ENCODE measurements at regions not wholly inside any gene's neighbourhood (a gene's known extent, or its start where the extent isn't known, plus 50 kb on each side); places are given as distances from the start of the nearest gene placed in this dataset.
A peak's percentile ranks its signal among the peaks of the same experiment; 100 is the strongest.
"Not testable (repeated sequence)": the region's sequence is repeated elsewhere in the genome, so short reads cannot be mapped to it uniquely, and the experiment has no call there.

DNA sequence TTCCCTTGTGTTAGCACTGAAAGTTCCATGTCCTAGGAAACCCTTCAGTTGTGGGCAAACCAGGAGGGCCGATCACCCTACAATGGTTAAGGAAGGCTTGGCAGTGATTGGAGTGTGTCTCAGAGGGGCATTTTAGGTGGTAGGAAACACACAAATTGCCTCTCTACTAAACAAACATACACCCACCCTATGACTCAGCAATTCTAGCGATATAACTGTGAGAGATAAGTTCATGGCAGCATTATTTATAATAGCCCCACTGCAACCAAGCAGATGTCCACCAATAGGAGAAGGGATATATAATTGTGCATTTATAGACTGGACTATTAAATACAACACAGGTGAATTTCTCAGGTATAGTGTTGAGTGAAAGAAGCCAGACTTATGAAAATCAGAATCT lies 543.1 kb downstream of the UQCRFS1 start:
- DNase-seq (ENCODE audit: low spot score) = no peak

DNA sequence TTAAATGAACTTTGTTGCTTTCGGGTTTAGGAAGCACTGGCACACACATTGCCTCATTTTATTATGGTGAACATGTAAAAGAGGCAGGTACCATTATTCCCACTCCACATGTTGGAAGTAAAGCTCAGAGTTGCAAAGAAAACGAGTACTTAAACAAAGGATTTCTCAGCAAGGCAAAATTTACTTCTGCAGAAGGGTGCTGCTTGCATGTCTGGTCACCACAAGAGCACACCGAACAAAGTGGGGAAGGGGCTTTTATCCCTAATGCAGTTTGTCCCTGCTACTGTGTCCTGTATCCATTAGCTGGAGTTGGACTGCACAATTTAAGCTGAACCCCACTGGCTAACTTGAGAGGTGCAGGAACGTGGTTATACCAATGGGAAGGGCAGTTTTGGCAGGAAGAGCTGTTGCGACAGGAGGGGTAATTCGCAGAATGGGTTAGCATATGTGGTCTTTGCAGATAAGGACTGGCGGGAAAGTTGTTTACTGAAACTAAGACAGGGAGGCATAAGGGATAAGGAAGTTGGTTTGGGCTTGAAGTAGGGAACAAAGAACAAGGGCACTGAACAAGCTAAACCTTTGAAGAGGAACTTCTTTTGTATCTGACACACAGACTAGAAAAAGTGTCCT lies 545.5 kb downstream of the UQCRFS1 start:
- DNase-seq (ENCODE audit: low spot score) = no peak

DNA sequence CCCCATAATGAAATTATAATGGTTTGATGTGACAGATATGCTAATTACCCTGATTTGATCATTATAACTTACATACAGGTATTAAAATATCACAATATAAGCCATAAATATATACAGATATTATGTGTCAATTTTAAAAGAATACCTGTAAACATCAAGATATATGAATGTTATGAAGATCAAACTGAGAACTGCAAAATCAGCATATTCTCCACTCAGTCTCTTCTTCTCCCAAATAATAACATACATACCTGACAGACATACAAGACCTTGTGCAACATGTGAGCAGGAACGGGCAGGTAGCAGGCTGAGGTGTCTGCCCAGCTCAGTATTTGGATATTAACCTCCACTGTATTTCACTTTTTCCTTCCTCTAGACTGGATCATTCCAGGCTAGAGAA lies 547.2 kb downstream of the UQCRFS1 start:
- no peak for DNase-seq (ENCODE audit: low spot score)

DNA sequence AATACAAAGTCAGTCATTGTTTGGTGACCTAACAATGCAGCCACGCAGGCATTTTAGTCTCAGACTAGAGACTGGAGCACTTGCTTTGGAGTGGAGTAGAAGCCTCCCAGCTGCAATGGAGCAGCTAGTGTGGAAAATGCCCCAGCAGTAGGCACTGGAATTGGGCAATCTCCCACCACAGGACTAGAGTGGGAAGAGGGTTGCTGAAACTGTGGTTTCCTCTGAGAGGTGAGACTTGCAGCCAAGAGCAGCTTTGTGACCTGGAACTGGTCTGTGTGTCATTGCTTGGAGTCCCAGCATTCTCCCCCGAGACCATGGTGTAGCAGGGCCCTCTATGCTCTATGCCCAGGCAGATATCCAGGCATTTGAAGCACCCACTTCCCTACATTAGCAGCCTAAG lies 556.3 kb downstream of the UQCRFS1 start:
- DNase-seq (ENCODE audit: low spot score) = no peak

DNA sequence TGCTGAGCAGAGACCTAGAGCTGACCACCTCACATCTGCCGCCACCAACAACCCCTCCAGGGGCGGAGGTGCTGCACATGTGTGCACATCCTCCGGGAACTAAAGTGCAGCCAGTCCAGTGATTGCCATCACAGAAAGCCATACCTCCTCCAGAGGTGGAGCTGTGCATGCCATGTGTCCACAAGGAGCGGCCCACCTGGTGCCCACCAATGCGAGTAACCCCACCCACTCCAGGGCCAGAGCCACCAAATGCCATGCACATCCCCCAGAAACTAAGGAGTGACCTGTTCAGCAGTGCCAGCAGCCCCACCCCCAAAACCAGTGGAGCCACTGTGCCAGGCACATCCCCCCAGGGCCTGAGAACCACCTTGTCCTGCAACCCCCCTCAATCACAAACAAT lies 557.9 kb downstream of the UQCRFS1 start:
- no peak for DNase-seq (ENCODE audit: low spot score)

DNA sequence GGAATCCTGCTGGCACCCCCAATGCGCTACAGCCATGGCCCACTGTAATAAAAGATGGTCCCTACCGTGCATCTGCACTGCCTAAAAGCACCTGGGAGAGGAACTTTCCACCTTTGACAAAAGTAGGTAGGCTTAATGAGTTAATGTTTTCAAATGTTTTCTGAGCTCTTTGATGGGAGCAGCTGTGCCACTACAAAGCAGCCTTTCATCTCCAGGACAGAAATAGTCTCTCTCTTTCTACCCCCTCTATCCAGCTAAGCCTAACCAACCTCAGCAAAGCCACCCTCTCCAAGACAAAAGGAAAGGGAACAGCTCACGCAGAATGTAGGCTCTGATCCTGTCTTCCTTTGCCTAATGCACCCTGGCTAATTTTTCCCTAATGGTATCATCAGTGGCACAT lies 560.2 kb downstream of the UQCRFS1 start:
- no peak for DNase-seq (ENCODE audit: low spot score)

DNA sequence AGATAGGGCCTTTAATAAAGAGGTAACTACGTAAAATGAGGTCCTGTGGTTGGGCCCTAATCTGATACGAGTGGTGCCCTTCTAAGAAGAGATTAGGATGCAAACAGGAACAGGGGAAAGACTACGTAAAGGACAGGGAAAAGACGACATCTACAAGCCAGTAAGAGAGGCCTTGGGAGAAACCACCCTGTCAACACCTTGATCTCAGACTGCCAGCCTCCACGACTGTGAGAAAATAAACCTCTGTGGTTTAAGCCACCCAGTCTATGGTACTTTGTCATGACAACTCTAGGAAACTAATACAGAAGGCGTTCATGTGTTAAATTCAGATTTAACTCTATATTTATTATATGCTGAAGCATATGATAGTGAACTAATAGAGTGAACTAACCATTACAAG lies 566.3 kb downstream of the UQCRFS1 start:
- DNase-seq (ENCODE audit: low spot score) = no peak

DNA sequence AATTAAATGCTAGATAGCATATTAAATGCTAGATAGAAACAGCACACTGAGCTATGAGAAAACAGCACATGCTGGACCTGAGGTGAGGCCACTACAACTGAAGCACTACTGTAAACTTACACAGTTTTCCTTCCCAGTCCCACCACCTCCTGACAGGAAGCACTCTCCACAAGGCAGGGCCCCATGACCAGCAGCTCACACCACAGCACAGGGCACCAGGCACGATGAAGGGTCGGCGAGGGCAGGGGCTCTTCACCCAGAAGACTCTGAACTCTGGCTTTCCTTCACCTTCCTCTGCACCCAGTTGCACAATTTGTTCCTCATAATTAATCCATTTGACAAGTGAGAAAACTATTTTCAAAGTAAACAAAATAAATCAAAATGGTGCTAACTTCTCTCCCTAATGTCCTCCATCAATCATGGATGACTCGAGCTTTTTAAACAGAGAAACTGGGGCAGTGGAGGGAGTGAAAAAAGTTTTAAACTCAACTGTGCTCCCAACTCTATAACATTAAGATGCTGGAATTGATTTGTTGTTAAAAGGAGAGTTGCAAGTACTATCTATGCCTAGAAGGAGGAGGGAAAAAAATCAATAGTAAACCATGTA lies 568.7 kb downstream of the UQCRFS1 start:
- DNase-seq (ENCODE audit: low spot score) = no peak

DNA sequence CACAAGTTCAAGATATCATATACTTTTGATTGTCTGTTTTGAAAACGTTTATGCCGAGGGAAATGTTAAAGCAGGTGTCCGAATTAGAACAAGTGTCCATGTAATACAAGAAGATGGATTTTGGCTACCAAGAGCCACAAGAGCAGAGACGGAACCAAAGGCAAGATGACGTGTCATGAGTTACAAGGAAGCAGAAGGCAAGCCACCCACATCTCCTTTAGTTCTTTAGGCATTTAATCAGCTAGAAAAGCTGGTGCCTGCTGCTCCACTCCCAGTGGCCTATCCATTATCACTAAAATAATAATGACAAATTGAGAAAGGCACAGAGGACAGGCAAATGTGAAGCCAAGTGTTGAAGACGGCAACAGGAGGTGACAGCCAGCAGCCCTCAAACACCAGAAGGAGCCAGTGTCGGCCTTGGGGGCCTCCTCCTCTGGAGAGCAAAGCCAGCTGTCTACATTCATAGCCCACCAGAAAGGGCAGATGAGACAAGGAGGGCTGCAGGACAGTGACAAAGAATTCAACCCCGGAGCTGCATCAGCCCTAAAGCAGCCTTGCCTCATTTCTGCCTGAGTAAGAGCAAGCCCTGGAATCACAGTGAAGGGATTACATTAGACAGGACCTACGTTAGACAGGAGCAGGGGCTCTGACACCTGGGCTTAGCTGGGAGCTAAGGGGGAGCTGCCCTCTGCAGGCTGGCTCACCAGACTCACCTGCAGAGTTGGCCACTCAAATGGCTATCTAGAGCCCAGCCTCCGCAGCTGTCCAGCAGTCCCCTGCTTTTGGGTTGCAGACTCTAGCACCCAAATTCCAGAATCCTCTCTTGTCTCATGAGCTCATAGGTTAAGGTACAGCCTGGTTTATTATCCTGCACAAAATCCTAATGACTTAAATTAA lies 569.9 kb downstream of the UQCRFS1 start:
- DNase-seq (ENCODE audit: low spot score) = no peak

DNA sequence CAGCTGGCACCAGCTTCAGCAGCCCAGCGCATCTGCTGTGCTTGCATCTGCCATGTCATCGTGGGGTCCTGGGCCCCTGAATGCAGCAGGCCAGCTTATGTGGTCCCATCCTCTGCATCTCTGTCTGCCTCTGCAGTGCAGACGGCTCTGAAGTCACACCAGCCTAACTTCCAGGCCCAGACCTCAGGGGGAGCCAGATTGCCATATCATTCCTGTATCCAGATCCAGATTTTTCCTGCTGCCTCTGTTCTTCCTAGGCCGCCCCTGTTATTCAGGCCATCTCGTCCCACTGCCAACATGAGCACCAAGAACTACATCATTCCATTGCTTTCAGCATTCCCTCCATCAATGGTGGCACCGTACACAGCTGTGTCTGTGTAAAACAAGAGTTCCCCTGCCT lies 571.6 kb downstream of the UQCRFS1 start:
- no peak for DNase-seq (ENCODE audit: low spot score)

DNA sequence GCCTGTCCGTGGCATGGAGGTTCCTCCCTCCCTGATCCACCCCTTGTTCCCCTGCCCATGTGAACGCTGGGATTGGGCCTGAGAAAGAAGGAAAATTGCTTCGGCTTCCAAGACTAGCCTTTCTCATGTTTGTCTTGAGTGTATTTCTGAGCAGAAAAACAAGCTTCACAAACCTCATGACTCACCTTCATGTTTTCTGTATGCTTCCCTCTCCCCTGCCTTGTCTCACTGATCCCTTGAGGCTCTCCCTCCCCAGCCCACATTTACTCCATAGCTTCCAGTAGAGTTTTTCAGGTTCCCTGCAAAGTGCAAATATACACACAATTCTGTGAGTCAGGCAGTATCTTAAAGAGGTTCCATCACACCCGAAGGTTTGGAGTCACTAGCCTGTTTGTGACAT lies 572.4 kb downstream of the UQCRFS1 start:
- no peak for DNase-seq (ENCODE audit: low spot score)

DNA sequence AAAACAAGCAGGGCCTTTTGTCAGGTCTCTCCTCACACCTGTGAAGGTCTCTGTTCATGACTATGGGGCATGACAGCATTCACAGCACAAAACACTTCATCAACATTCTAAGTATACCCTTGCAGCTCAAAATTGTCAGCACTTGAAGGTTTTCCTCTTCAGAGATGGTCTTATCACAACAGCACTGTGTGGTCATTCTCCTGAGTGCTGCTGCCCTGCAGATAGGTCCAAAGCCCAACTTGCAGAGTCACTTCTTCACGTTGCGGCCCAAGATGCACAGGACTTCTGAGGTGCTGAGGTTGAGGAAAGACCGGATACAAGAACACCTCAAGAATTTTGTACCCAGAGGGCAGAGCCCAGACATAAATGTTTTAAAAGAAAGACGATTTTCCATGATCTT lies 574.5 kb downstream of the UQCRFS1 start:
- DNase-seq (ENCODE audit: low spot score) = no peak

DNA sequence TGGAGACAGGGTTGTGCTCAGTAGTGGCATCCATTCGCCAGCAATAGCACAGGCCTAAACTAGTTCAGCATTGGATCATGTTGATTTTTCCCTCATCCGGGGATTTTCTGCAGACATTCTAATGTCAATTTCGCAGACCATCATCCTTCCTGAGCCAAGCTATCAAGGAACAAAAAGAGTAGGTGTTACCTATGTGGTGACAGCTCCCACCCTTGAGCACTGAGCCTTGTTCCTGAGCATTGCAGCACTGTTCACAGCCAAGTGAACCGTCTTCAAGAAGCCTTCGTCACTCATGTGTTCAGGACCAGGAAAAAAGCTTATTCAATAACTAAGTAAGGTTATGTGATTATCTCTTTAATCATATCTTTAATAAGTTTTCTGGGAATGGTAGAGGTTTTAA lies 576.2 kb downstream of the UQCRFS1 start:
- DNase-seq (ENCODE audit: low spot score) = no peak

DNA sequence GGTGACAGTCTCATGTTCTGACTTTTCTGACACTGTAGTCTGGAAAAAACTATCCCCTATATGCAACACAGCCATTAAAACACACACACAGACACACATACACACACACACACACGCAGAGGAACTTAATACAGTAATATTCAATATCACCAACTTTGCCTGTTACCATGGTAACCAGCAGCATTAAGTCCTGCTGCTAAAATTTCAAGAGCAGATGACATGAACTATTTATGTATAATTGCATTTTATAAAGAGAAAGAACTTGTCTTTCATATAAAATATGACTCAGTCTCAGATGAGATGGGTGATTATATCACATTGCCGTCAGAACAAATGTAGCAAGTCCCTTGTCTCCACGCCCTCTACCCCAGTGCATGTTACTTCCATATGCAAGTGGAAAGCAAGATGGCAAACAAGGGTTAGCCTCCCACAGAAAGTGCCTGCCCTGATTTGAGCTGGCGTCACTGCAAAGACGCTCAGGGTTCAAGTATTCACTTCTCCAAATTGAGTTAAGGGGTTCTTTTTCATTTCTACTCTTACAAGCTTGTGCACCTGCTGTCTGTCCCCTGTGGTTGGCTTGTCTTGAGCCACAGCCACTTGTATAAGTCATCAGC lies 576.8 kb downstream of the UQCRFS1 start:
- DNase-seq (ENCODE audit: low spot score) = no peak

DNA sequence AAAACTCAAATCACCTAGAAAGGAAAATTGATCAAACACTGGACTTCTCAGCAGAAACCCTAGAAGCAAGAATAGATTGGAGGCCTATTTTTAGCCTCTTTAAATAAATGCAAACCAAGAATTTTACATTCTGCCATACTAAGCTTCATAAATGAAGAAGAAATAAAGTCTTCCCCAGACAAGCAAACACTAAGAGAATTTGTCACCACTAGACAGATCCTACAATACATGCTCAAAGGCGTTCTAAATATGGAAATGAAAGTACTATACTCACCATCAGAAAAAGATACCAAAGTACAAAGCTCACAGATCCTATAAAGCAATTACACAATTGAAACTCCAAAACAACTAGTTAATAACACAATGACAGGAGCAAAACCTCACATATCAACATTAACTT lies 578.1 kb downstream of the UQCRFS1 start:
- DNase-seq (ENCODE audit: low spot score) = no peak

DNA sequence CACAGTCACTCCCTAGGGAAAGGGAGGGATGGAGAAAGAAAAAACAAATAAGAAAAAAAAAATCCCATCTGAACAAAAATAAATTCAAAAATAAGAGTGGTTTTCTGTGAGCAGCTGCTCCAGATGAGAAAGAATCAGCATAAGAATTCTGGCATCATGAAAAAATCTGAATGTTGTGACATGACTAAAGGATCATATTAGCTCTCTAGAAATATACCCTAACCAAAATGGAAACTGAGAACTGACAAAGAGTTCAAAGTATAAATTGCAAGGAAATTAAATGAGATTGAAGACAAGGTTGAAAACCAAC lies 579.0 kb downstream of the UQCRFS1 start:
- DNase-seq (ENCODE audit: low spot score) = no peak

DNA sequence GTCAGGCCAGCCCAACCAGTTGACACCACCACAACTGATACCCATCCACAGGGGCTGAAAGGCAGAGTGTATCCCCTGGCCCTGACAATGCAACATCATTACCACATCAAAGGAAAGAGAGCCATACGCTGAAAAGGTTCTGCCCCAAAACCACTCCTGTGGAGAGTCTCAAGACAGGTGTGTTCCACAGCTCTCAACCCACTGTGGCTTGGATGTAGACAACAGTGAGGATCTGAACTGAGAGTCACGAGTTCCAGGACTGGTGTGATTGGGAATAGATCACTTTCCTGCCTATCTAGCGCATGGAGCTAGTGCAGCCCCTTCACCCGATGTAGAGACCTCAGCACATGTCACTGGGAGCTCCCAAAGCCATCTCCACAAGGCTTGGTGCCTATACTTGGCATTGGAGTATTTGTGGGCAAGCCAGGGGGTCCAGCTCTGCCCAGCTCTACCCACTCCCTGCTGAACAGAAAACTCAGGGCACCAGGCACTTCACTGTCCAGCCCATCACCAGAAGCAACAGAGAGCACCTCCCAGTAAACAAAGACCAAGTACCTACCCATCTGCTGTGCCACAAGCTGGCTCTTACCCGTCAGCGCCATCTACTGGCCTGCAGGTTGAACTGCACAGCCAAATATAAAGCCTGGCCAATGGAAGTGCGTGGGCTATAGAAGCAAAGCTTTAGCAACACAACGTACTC lies 579.5 kb downstream of the UQCRFS1 start:
- peak; percentile 73 for DNase-seq (ENCODE audit: low spot score)

DNA sequence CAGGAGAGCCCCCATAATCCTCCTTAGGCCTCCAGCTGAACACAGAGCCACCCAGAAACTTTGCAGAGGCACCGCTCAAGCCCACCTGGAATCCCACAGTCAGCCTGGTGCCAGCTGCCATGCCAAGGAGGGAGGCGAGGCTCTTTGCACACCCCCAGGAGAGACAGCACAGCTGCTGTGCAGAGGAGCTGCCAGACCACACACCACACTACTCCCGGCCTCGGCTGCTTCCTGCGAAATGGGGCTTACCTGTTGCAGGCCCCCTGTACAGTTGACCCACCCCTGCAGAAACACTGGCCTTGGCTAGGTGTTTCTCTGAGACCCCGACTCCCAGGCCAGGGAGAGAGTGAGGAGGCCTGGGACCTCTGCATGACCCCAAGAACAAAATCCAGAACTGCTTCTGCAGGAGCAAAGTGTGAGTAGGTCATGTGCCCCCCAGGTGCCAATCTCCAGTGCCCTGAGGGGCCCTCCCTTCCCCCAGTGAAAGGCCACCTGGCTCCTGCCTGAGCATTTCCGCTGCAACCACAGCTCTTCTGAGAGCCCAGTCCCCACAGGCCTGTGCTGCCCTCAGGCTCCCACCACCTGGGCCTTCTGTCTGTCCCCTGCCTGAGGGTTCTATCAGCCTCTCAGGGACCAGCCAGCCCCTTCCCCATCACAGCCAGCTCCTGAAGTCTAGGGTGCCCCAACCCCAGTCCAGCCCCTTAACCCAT lies 580.4 kb downstream of the UQCRFS1 start:
- DNase-seq (ENCODE audit: low spot score) = no peak

DNA sequence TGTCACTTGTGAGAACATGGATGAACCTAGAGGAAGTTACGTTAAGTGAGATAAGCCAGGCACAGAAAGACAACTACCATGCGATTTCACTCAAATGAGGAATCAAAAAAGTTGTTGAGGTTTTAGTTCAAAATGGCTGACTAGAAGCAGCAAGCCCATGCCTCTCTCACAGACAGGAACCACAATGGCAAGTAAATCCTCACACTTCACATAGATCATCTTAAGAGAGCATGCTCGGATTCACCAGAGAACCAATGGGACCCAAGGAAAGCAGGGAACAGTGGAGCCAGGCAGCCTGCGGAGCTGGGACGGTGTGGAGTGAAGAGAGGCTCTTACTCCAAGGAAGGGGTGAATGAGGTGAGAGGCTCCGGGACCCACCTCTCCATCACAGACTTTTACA lies 581.0 kb downstream of the UQCRFS1 start:
- no peak for DNase-seq (ENCODE audit: low spot score)

DNA sequence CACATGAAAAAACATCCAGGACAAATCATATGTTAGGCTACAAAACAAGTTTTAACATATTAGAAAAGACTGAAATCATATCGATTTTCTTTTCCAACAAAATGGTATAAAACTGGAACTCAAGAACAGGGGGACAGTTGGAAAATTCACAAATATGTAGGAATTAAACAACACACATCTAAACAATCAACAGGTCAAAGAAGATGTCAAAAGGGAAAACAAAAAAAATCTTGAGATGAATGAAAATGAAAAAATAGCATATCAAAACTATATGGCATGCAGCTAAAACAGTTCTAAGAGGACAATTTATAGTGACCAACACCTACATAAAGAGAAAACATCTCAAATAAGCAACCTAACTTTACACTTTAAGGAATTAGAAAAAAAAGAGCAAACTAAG lies 585.3 kb downstream of the UQCRFS1 start:
- no peak for DNase-seq (ENCODE audit: low spot score)

DNA sequence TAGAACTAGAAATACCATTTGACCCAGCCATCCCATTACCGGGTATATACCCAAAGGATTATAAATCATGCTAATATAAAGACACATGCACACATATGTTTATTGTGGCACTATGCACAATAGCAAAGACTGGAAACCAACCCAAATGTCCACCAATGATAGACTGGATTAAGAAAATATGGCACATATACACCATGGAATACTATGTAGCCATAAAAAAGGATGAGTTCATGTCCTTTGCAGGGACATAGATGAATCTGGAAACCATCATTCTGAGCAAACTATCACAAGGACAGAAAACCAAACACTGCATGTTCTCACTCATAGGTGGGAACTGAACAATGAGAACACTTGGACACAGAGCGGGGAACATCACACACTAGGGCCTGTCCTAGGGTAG lies 586.5 kb downstream of the UQCRFS1 start:
- not testable (repeated sequence) for DNase-seq (ENCODE audit: low spot score)

All from kidney tubule cell (primary cell).